GM18519 (cell line): ENCODE measurements at regions not wholly inside any gene's neighbourhood (a gene's known extent, or its start where the extent isn't known, plus 50 kb on each side); places are given as distances from the start of the nearest gene placed in this dataset.
A peak's percentile ranks its signal among the peaks of the same experiment; 100 is the strongest.
"Not testable (repeated sequence)": the region's sequence is repeated elsewhere in the genome, so short reads cannot be mapped to it uniquely, and the experiment has no call there.

Experiments used
- ATAC-seq: cut with Tn5 transposase; IDR thresholded peaks from one replicate; pipeline ENCODE4 v1.9.1; 2021; ENCODE audit warnings: mild to moderate bottlenecking, moderate library complexity; ENCODE audit not compliant: unreplicated experiment, low FRiP score

- not testable (repeated sequence) for ATAC-seq
Observed at GRCh38 chr3:144023543-144023942, 51.9 kb downstream of the DIPK2A start.

- peak; percentile 82 for ATAC-seq
Observed at GRCh38 chr3:144028798-144029411, 57.3 kb downstream of the DIPK2A start.

DNA sequence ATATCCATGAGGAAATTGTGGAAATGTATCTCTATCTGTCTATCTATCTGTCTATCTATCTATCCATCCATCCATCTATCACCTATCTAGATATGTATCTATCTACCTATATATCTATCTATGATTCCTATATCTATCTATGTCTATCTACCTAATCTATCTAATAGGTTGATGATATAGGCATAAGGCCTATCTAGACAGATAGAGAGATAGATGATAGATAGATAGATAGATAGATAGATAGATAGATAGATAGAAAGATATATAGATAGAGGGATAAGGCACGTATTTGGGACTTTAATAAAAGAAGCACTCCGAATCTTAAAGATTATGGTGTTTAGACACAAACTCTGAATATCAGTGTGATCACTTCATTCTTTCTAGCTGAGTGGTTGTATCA lies 58.1 kb downstream of the DIPK2A start:
- ATAC-seq: no peak

DNA sequence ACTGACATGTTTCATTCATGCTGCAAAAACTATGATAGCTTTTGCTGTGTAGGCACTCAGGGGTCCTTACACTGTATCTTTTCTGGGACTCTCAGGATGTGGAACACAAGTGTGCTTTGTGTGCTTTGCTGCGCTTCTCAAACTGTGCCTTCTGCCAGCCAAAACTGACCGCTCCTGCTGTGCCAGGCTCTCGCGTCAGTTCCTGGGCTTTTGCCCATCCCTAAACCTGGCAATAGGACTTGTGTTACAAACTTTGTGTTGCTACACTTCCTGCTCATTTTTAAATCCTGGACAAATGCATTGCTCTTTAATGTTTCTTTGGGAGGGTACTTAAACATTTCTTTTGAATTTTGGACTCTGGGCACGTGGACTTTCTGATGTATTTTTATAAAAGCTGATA lies 60.3 kb downstream of the DIPK2A start:
- no peak for ATAC-seq

GRCh38 chr3:144032531-144033239 lies 61.1 kb downstream of the DIPK2A start:
- ATAC-seq: peak; percentile 70

DNA sequence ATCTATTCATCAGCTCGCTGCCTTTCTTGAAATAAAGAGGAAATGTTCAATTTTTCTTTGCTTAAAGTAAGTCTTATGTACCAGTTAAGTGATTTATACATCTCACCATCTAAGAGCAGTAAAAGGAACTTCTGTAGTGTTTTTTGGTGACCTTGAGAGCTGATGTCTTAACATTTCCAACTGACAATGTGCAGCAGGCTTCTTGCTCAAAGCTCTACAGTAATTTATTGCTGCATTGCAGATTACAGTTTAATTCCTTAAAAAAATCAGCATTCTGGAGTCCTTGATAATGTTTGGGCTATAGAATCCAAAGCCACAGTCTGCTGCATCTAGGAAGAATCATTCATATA lies 61.6 kb downstream of the DIPK2A start:
- no peak for ATAC-seq

- no peak for ATAC-seq
Observed at GRCh38 chr3:144033863-144034262, 62.2 kb downstream of the DIPK2A start.

DNA sequence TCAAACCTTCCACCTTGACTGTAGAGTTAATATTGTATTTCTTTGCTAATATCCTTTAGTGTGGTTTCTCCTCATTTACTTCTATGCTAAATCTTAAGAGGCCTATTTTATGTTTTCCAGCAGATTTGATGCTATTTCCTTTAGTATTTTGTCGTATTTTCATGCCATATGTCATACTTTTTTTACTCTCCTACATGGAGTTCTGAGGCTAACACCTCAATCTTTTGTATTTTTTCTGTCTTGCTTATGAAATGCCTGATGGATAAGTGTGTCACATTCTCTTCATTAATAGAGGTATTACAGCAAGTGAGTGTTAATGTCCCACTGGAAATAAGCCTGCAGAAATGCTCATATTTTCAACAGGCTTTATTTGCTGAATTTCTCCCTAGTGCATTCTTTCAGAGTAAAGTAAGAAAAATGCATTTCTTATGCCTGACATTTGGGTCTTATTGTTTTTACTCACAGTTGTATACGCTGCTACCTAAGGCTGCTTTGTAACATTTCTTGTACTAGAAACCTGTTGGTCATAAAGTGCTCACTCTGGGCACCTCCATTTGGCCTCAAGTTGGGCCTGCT lies 63.2 kb downstream of the DIPK2A start:
- ATAC-seq: no peak

- ATAC-seq: no peak
Observed at GRCh38 chr3:144036498-144036897, 64.9 kb downstream of the DIPK2A start.

- ATAC-seq: no peak
Observed at GRCh38 chr3:144039661-144040060, 68.0 kb downstream of the DIPK2A start.

- ATAC-seq: no peak
Observed at GRCh38 chr3:144041960-144042556, 70.4 kb downstream of the DIPK2A start.

DNA sequence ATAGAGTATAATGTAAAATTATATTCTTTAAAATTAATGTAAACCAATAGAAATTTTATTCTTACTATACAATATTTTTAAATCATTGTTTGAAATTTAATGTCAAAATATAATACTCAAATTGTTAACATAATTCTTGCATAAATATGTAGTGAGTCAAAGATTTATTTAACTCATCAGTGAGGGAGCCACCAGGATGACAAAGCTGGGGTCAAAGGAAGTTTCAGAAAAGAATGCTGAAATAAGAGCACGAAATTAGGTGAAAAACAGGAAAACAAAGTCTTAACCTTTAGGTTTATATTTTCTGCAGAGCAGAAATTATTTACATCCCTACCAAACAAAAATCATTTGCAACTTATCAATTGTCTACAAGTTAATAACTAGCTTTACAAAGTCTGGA lies 74.1 kb downstream of the DIPK2A start:
- no peak for ATAC-seq

DNA sequence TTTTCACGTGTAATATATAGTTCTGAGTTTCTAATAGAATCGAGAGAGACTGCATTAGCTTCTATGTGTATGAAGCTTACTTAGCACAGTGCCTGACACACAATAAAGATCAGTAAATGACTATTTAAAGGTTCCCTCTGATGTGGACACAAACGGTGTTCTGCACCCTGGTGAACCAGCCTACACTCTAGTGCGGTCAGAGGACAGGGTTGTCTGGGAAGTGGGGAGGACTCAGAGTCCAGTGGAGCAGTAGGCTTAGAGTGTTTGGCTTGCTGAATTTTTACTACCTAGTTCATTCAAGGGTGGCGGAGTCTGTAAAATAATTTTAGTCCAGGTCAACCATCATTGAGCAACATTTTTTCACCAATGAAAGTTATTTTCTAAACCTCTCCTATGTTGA lies 77.8 kb downstream of the DIPK2A start:
- ATAC-seq: no peak

- ATAC-seq: no peak
Observed at GRCh38 chr3:144051211-144051610, 79.6 kb downstream of the DIPK2A start.

DNA sequence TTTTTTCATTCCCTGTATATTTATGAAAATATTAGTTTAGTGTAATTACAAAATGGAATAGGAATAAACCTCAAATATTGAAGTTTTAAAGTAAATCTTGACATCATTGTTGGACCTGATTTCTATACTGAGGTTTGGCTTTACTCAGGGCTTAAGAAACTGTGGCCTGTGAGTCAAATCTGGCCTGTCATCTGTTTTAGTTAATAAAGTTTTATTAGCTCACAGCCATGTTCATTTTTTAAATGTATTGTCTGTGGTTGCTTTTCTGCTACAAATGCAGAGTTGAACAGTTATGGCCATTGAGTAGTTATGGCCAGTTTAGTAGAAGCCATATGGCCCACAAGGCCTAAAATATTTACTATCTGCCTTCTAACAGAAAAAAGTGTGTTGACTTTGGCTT lies 80.7 kb downstream of the DIPK2A start:
- ATAC-seq: no peak

GRCh38 chr3:144053121-144053520 lies 81.5 kb downstream of the DIPK2A start:
- no peak for ATAC-seq

DNA sequence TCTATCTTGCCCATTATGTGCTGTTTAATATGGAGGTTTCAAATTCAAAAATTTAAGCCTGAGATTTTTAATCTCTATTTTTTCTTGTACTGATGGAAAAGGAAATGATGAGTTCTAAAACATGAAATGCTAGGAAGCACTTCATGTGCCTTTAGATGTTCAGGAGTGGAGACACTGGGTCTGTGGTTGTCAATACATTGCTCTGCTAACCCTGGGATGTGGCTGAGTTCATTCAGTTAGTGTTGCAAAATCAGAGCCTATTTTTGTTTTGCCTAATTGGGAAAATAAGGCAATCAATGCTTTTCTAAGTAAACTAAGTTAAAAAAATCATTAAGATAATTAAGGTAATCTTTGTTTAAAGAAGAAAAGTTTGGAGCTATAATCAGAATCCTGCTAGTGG lies 83.1 kb downstream of the DIPK2A start:
- no peak for ATAC-seq

GRCh38 chr3:144055604-144056003 lies 84.0 kb downstream of the DIPK2A start:
- ATAC-seq: no peak

- ATAC-seq: no peak
Observed at GRCh38 chr3:144058713-144059112, 87.1 kb downstream of the DIPK2A start.

DNA sequence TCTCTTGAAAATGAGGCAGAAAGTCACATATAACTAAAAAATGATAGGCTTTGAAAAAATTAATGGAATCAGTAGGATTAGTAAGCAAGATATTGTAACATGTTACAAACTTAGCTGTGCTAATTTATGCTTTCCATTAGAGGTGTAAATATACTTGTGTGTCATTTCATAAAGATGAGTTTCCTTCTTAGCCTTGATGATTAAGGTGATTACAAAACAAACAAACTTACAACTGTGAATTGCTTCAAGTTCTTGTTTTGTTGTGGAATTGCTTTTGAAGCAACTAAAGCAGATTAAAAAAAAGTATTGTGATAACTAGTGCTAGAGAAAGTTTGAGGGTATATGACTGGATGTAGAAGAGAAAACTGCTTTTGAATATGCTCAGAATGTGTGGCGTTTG lies 87.9 kb downstream of the DIPK2A start:
- no peak for ATAC-seq

GRCh38 chr3:144060881-144061280 lies 89.3 kb downstream of the DIPK2A start:
- ATAC-seq: no peak

- ATAC-seq: no peak
Observed at GRCh38 chr3:144063306-144063705, 91.7 kb downstream of the DIPK2A start.
